ENCODE measurements at regions not wholly inside any gene's neighbourhood (a gene's known extent, or its start where the extent isn't known, plus 50 kb on each side); places are given as distances from the start of the nearest gene placed in this dataset.

- no peak for TF ChIP-seq CTCF (conservative IDR thresholded peaks at IDR 0.05; ENCODE audit: low read length)
- no peak for TF ChIP-seq EZH2phosphoT487 (IDR thresholded peaks at IDR 0.05; ENCODE audit: borderline replicate concordance, low read depth, low read length)
Measured at GRCh38 chr5:91707521-91707841, 324.4 kb upstream of the ARRDC3 start.

Data from OCI-LY7 (cell line).